ENCODE measurements at regions not wholly inside any gene's neighbourhood (a gene's known extent, or its start where the extent isn't known, plus 50 kb on each side); places are given as distances from the start of the nearest gene placed in this dataset.

- no peak for TF ChIP-seq CEBPB (IDR thresholded peaks at IDR 0.05)
Measured at GRCh38 chr9:71322311-71322710, 200.9 kb upstream of the TRPM3 start.

GRCh38 chr9:71308454-71308853 lies 187.0 kb upstream of the TRPM3 start:
- TF ChIP-seq EGR1 (IDR thresholded peaks at IDR 0.05) (no peak), FOXM1 (IDR thresholded peaks at IDR 0.05; ENCODE audit: borderline replicate concordance, low read depth) (no peak), RAD21 (IDR thresholded peaks at IDR 0.05; ENCODE audit: low read depth) (no peak), REST (IDR thresholded peaks at IDR 0.05; ENCODE audit: low read depth) (no peak), CREB1 (IDR thresholded peaks at IDR 0.05; ENCODE audit: low read depth) (no peak), TAF1 (IDR thresholded peaks at IDR 0.05; ENCODE audit: low read depth) (no peak), YY1 (IDR thresholded peaks at IDR 0.05; ENCODE audit: low read depth) (no peak), TCF12 (IDR thresholded peaks at IDR 0.05; ENCODE audit: low read depth) (no peak), ZBTB7A (IDR thresholded peaks at IDR 0.05; ENCODE audit: low read depth) (no peak), USF1 (IDR thresholded peaks at IDR 0.05) (no peak), CEBPB (IDR thresholded peaks at IDR 0.05) (no peak), NFIC (IDR thresholded peaks at IDR 0.05) (no peak), EP300 (IDR thresholded peaks at IDR 0.05; ENCODE audit: borderline replicate concordance) (no peak), MAX (IDR thresholded peaks at IDR 0.05) (no peak), TEAD4 (IDR thresholded peaks at IDR 0.05) (no peak)

GRCh38 chr9:71306134-71306533 lies 184.7 kb upstream of the TRPM3 start:
- TF ChIP-seq RAD21 (IDR thresholded peaks at IDR 0.05; ENCODE audit: low read depth) (no peak), TAF1 (IDR thresholded peaks at IDR 0.05; ENCODE audit: low read depth) (no peak), ZBTB7A (IDR thresholded peaks at IDR 0.05; ENCODE audit: low read depth) (no peak)

GRCh38 chr9:71303351-71303750 lies 181.9 kb upstream of the TRPM3 start:
- TF ChIP-seq REST (IDR thresholded peaks at IDR 0.05; ENCODE audit: low read depth) (no peak), CEBPB (IDR thresholded peaks at IDR 0.05) (no peak), NFIC (IDR thresholded peaks at IDR 0.05) (no peak), TAF1 (IDR thresholded peaks at IDR 0.05; ENCODE audit: low read depth) (no peak), RAD21 (IDR thresholded peaks at IDR 0.05; ENCODE audit: low read depth) (no peak), MAX (IDR thresholded peaks at IDR 0.05) (no peak), TEAD4 (IDR thresholded peaks at IDR 0.05) (no peak), TCF12 (IDR thresholded peaks at IDR 0.05; ENCODE audit: low read depth) (no peak), EP300 (IDR thresholded peaks at IDR 0.05; ENCODE audit: borderline replicate concordance) (no peak), FOXM1 (IDR thresholded peaks at IDR 0.05; ENCODE audit: borderline replicate concordance, low read depth) (no peak), EGR1 (IDR thresholded peaks at IDR 0.05) (no peak), USF1 (IDR thresholded peaks at IDR 0.05) (no peak), CREB1 (IDR thresholded peaks at IDR 0.05; ENCODE audit: low read depth) (no peak), YY1 (IDR thresholded peaks at IDR 0.05; ENCODE audit: low read depth) (no peak), ZBTB7A (IDR thresholded peaks at IDR 0.05; ENCODE audit: low read depth) (no peak)

- no peak for TF ChIP-seq USF1 (IDR thresholded peaks at IDR 0.05)
Measured at GRCh38 chr9:71302776-71303175, 181.4 kb upstream of the TRPM3 start.

- TF ChIP-seq TEAD4 (IDR thresholded peaks at IDR 0.05), result no peak
- TF ChIP-seq TCF12 (IDR thresholded peaks at IDR 0.05; ENCODE audit: low read depth), result no peak
- TF ChIP-seq RAD21 (IDR thresholded peaks at IDR 0.05; ENCODE audit: low read depth), result no peak
- no peak for TF ChIP-seq ZBTB7A (IDR thresholded peaks at IDR 0.05; ENCODE audit: low read depth)
- TF ChIP-seq REST (IDR thresholded peaks at IDR 0.05; ENCODE audit: low read depth), result no peak
- no peak for TF ChIP-seq TAF1 (IDR thresholded peaks at IDR 0.05; ENCODE audit: low read depth)
Measured at GRCh38 chr9:71295928-71296327, 174.5 kb upstream of the TRPM3 start.

Measured in Ishikawa (cell line).